ENCODE measurements at regions not wholly inside any gene's neighbourhood (a gene's known extent, or its start where the extent isn't known, plus 50 kb on each side); places are given as distances from the start of the nearest gene placed in this dataset.

GRCh38 chr6:21414065-21414464 lies 179.5 kb upstream of the SOX4 start:
- Mint-ChIP-seq H3K4me3 (ENCODE audit: low read depth) (no peak overlapping the region), H3K36me3 (ENCODE audit: insufficient read depth) (peaks cover 1% of the 10 kb centered on the region), H3K27ac (no peak overlapping the region), H3K27me3 (no peaks in the 10 kb centered on the region), H3K4me1 (ENCODE audit: low read depth) (no peaks in the 10 kb centered on the region), H3K9me3 (ENCODE audit: low read depth) (peaks cover 9% of the 10 kb centered on the region)
- no peak for DNase-seq (ENCODE audit: low spot score, unreplicated experiment)
- TF ChIP-seq CTCF (IDR thresholded peaks at IDR 0.05; ENCODE audit: unreplicated experiment): no peak

GRCh38 chr6:21420146-21420878 lies 173.2 kb upstream of the SOX4 start:
- Mint-ChIP-seq H3K4me1 (ENCODE audit: low read depth) (peaks cover 3% of the 10 kb centered on the region), H3K27ac (no peak overlapping the region), H3K4me3 (ENCODE audit: low read depth) (no peak overlapping the region), H3K9me3 (ENCODE audit: low read depth) (peaks cover 4% of the 10 kb centered on the region), H3K27me3 (no peaks in the 10 kb centered on the region), H3K36me3 (ENCODE audit: insufficient read depth) (no peaks in the 10 kb centered on the region)
- no peak for DNase-seq (ENCODE audit: low spot score, unreplicated experiment)
- TF ChIP-seq CTCF (IDR thresholded peaks at IDR 0.05; ENCODE audit: unreplicated experiment): no peak

- TF ChIP-seq CTCF (IDR thresholded peaks at IDR 0.05; ENCODE audit: unreplicated experiment): no peak
- H3K4me3 Mint-ChIP-seq (ENCODE audit: low read depth): no peak overlapping the region
- peaks cover 1% of the 10 kb centered on the region for H3K36me3 Mint-ChIP-seq (ENCODE audit: insufficient read depth)
- peaks cover 7% of the 10 kb centered on the region for H3K9me3 Mint-ChIP-seq (ENCODE audit: low read depth)
- H3K4me1 Mint-ChIP-seq (ENCODE audit: low read depth): peaks cover 3% of the 10 kb centered on the region
- no peak overlapping the region for H3K27ac Mint-ChIP-seq
- no peaks in the 10 kb centered on the region for H3K27me3 Mint-ChIP-seq
- no peak for DNase-seq (ENCODE audit: low spot score, unreplicated experiment)
These were observed 172.6 kb upstream of the SOX4 start for GRCh38 chr6:21420926-21421325.

- H3K27ac Mint-ChIP-seq: no peak overlapping the region
- H3K4me3 Mint-ChIP-seq (ENCODE audit: low read depth): peak overlapping the region; percentile 57
- peaks cover 1% of the 10 kb centered on the region for H3K36me3 Mint-ChIP-seq (ENCODE audit: insufficient read depth)
- peaks cover 10% of the 10 kb centered on the region for H3K9me3 Mint-ChIP-seq (ENCODE audit: low read depth)
- no peak for TF ChIP-seq CTCF (IDR thresholded peaks at IDR 0.05; ENCODE audit: unreplicated experiment)
- H3K4me1 Mint-ChIP-seq (ENCODE audit: low read depth): peaks cover 3% of the 10 kb centered on the region
- DNase-seq (ENCODE audit: low spot score, unreplicated experiment): peak; percentile 13
- H3K27me3 Mint-ChIP-seq: no peaks in the 10 kb centered on the region
These were observed 170.3 kb upstream of the SOX4 start for GRCh38 chr6:21423106-21423854.

GRCh38 chr6:21426841-21427490 lies 166.6 kb upstream of the SOX4 start:
- Mint-ChIP-seq H3K4me3 (ENCODE audit: low read depth) (no peak overlapping the region), H3K27ac (no peak overlapping the region)
- no peak for DNase-seq (ENCODE audit: low spot score, unreplicated experiment)

More at GRCh38 chr6:21426841-21427490, 166.6 kb upstream of the SOX4 start:
- peaks cover 10% of the 10 kb centered on the region for H3K9me3 Mint-ChIP-seq (ENCODE audit: low read depth)
- no peaks in the 10 kb centered on the region for H3K4me1 Mint-ChIP-seq (ENCODE audit: low read depth)
- no peak for TF ChIP-seq CTCF (IDR thresholded peaks at IDR 0.05; ENCODE audit: unreplicated experiment)
- peaks cover 1% of the 10 kb centered on the region for H3K36me3 Mint-ChIP-seq (ENCODE audit: insufficient read depth)
- H3K27me3 Mint-ChIP-seq: no peaks in the 10 kb centered on the region
